ENCODE measurements at regions not wholly inside any gene's neighbourhood (a gene's known extent, or its start where the extent isn't known, plus 50 kb on each side); places are given as distances from the start of the nearest gene placed in this dataset.

DNA sequence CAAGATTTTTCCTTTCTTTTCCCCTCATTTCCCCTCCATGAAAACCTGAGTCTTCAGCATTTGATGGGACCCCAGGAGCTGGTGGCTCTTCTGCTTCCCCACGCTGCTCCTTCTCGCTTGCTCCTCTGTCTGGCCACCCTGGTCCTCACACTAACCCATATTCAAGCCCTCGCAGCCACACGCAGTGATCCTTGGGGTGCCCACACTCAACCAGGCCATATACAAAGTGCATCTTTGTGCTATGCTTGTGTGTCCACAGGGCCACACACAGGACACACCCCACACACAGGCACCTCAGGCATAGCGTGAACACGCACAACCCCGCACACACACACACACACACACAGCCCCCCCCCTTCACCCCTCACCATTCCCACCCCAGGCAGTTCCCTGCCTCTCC is 132.1 kb downstream of the URI1 start:
- Histone ChIP-seq H3K27me3 (no peaks in the 10 kb centered on the region), H3K4me3 (no peak overlapping the region), H3K9me3 (replicated peaks in 1 of 3) (no peaks in the 10 kb centered on the region), H3K4me1 (replicated peaks in 1 of 2) (no peaks in the 10 kb centered on the region), H3K36me3 (replicated peaks in 1 of 2) (no peaks in the 10 kb centered on the region), H3K27ac (no peak overlapping the region)
- intact Hi-C loops (cut with DNase I) = no loop called here
- 89 to 97% (median 93%) methylated on average over 7 of the region's 7 CpGs for WGBS, 4 donors
- DNase-seq = no peak
- TF ChIP-seq POLR2A (IDR thresholded peaks at IDR 0.05) = no peak
- TF ChIP-seq, protein P1, sequence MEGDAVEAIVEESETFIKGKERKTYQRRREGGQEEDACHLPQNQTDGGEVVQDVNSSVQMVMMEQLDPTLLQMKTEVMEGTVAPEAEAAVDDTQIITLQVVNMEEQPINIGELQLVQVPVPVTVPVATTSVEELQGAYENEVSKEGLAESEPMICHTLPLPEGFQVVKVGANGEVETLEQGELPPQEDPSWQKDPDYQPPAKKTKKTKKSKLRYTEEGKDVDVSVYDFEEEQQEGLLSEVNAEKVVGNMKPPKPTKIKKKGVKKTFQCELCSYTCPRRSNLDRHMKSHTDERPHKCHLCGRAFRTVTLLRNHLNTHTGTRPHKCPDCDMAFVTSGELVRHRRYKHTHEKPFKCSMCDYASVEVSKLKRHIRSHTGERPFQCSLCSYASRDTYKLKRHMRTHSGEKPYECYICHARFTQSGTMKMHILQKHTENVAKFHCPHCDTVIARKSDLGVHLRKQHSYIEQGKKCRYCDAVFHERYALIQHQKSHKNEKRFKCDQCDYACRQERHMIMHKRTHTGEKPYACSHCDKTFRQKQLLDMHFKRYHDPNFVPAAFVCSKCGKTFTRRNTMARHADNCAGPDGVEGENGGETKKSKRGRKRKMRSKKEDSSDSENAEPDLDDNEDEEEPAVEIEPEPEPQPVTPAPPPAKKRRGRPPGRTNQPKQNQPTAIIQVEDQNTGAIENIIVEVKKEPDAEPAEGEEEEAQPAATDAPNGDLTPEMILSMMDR (IDR thresholded peaks at IDR 0.05) = no peak

DNA sequence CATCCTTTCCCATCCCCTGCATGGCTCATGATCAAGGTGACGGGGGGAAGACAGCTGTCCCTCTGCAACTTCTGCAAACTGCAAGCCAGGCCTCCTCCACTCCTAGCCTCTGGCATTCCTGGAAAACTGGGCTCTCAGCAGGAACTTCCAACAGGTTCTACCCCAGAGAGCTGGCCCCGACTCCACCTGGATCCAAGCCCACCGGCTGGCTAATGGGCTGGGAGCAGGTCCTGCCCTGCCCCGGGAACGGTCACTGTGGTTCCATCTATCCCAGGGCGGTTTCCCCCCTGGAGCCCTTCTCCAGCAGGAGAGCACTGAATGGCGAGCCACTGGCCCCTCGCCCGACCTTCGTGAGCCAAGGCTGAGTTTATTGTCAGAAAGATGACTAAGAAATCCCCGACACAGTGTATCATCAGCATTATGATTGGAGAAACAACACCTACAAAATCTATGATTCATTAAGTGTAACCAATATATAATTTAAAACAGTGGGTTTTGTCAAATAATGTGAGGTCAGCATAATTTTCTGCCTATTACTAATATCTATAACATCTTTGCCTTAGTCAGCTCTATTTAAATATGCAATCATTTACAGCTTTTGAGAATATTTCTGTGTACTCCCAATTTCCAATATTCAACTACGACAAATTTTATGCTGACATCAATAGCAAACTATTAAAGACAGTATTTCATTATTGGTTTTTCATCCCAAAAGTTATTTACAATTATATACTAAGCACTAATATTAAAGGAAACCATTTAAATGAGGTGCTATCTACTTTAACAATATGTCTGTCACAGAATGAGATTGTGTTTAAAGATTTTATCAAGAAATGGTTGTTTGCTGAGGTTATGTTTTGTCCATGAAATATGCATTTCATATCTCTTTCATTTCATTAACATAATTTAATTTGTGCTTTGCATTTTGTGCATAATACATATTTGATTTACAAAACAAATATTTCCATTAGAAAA is 133.0 kb downstream of the URI1 start:
- intact Hi-C loops (cut with DNase I) = no loop called here
- Histone ChIP-seq H3K27me3 (no peaks in the 10 kb centered on the region), H3K4me3 (no peak overlapping the region), H3K4me1 (replicated peaks in 1 of 2) (no peaks in the 10 kb centered on the region), H3K36me3 (replicated peaks in 1 of 2) (no peaks in the 10 kb centered on the region), H3K9me3 (replicated peaks in 1 of 3) (no peaks in the 10 kb centered on the region), H3K27ac (no peak overlapping the region)
- no peak for DNase-seq
- WGBS, 4 donors = 77 to 87% (median 83%) methylated on average over 11 to 12 of the region's 12 CpGs
- TF ChIP-seq, protein P1 (IDR thresholded peaks at IDR 0.05) = no peak
- no peak for TF ChIP-seq POLR2A (IDR thresholded peaks at IDR 0.05)

GRCh38 chr19:30076101-30076551 is 134.1 kb downstream of the URI1 start:
- no peaks in the 10 kb centered on the region for H3K36me3 ChIP-seq (replicated peaks in 1 of 2)
- no peak for TF ChIP-seq POLR2A (IDR thresholded peaks at IDR 0.05)
- TF ChIP-seq, protein P1 (IDR thresholded peaks at IDR 0.05) = no peak
- intact Hi-C loops (cut with DNase I) = no loop called here
- 65 to 78% (median 75%) methylated on average over 9 to 11 of the region's 11 CpGs for WGBS, 4 donors
- H3K4me3 ChIP-seq = no peak overlapping the region
- no peak overlapping the region for H3K27ac ChIP-seq
- H3K27me3 ChIP-seq = no peaks in the 10 kb centered on the region
- no peaks in the 10 kb centered on the region for H3K9me3 ChIP-seq (replicated peaks in 1 of 3)
- DNase-seq = no peak
- H3K4me1 ChIP-seq (replicated peaks in 1 of 2) = no peaks in the 10 kb centered on the region

GRCh38 chr19:30076751-30077670 is 135.0 kb downstream of the URI1 start:
- no peaks in the 10 kb centered on the region for H3K36me3 ChIP-seq (replicated peaks in 1 of 2)
- DNase-seq = no peak
- intact Hi-C loops (cut with DNase I) = no loop called here
- no peaks in the 10 kb centered on the region for H3K27me3 ChIP-seq
- no peaks in the 10 kb centered on the region for H3K4me1 ChIP-seq (replicated peaks in 1 of 2)
- no peak overlapping the region for H3K4me3 ChIP-seq
- 79 to 89% (median 82%) methylated on average over 9 to 14 of the region's 14 CpGs for WGBS, 4 donors
- H3K9me3 ChIP-seq (replicated peaks in 1 of 3) = no peaks in the 10 kb centered on the region
- no peak overlapping the region for H3K27ac ChIP-seq
- TF ChIP-seq, protein P1 (IDR thresholded peaks at IDR 0.05) = no peak
- TF ChIP-seq POLR2A (IDR thresholded peaks at IDR 0.05) = no peak
